ENCODE measurements at regions not wholly inside any gene's neighbourhood (a gene's known extent, or its start where the extent isn't known, plus 50 kb on each side); places are given as distances from the start of the nearest gene placed in this dataset.

DNA sequence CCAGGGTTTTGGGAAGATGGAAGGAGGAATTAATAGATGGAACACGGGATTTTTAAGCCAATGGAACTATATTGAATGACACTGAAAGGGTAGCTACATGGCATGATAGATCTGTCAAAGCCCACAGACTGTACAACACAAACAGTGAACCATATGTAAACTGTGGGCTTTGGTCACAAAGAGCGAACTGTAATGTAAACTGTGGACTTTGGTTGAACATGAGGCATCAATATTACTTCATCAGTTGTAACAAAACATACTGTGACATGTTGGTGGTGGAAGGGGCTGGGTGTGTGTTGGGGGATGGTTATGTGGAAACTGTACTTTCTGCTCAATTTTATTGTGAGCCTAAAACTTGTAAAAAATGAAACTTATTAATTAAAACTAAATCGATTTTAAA is 210.6 kb upstream of the HMGA2 start:
- DNase-seq (ENCODE audit: low spot score) (no peak), ATAC-seq (no peak)
- TF ChIP-seq ZNF416 (CRISPR knock-in tag; IDR thresholded peaks at IDR 0.05) (no peak), PREB (CRISPR knock-in tag; IDR thresholded peaks at IDR 0.05; ENCODE audit: borderline replicate concordance) (no peak), GTF2I (CRISPR knock-in tag; conservative IDR thresholded peaks at IDR 0.05) (no peak), ZNF232 (CRISPR knock-in tag; IDR thresholded peaks at IDR 0.05) (no peak), OVOL2 (CRISPR knock-in tag; IDR thresholded peaks at IDR 0.05; ENCODE audit: borderline replicate concordance) (no peak), ZNF396 (CRISPR knock-in tag; IDR thresholded peaks at IDR 0.05; ENCODE audit: borderline replicate concordance) (no peak)
- TF ChIP-seq, protein P1, sequence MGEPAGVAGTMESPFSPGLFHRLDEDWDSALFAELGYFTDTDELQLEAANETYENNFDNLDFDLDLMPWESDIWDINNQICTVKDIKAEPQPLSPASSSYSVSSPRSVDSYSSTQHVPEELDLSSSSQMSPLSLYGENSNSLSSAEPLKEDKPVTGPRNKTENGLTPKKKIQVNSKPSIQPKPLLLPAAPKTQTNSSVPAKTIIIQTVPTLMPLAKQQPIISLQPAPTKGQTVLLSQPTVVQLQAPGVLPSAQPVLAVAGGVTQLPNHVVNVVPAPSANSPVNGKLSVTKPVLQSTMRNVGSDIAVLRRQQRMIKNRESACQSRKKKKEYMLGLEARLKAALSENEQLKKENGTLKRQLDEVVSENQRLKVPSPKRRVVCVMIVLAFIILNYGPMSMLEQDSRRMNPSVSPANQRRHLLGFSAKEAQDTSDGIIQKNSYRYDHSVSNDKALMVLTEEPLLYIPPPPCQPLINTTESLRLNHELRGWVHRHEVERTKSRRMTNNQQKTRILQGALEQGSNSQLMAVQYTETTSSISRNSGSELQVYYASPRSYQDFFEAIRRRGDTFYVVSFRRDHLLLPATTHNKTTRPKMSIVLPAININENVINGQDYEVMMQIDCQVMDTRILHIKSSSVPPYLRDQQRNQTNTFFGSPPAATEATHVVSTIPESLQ (CRISPR knock-in tag; IDR thresholded peaks at IDR 0.05) = no peak
- TF ChIP-seq, protein P2, sequence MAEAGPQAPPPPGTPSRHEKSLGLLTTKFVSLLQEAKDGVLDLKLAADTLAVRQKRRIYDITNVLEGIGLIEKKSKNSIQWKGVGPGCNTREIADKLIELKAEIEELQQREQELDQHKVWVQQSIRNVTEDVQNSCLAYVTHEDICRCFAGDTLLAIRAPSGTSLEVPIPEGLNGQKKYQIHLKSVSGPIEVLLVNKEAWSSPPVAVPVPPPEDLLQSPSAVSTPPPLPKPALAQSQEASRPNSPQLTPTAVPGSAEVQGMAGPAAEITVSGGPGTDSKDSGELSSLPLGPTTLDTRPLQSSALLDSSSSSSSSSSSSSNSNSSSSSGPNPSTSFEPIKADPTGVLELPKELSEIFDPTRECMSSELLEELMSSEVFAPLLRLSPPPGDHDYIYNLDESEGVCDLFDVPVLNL (CRISPR knock-in tag; IDR thresholded peaks at IDR 0.05; ENCODE audit: borderline replicate concordance, low read depth) = no peak
- TF ChIP-seq, protein P3, sequence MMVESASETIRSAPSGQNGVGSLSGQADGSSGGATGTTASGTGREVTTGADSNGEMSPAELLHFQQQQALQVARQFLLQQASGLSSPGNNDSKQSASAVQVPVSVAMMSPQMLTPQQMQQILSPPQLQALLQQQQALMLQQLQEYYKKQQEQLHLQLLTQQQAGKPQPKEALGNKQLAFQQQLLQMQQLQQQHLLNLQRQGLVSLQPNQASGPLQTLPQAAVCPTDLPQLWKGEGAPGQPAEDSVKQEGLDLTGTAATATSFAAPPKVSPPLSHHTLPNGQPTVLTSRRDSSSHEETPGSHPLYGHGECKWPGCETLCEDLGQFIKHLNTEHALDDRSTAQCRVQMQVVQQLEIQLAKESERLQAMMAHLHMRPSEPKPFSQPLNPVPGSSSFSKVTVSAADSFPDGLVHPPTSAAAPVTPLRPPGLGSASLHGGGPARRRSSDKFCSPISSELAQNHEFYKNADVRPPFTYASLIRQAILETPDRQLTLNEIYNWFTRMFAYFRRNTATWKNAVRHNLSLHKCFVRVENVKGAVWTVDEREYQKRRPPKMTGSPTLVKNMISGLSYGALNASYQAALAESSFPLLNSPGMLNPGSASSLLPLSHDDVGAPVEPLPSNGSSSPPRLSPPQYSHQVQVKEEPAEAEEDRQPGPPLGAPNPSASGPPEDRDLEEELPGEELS (CRISPR knock-in tag; IDR thresholded peaks at IDR 0.05) = no peak
- H3K4me1 Mint-ChIP-seq = peaks cover 15% of the 10 kb centered on the region
- POLR2A ChIA-PET = no interaction called here
- H3K4me3 Mint-ChIP-seq = no peak overlapping the region
- no peaks in the 10 kb centered on the region for H3K36me3 Mint-ChIP-seq
- no peak overlapping the region for H3K27ac Mint-ChIP-seq
- no peaks in the 10 kb centered on the region for H3K9me3 Mint-ChIP-seq
- no peaks in the 10 kb centered on the region for H3K27me3 Mint-ChIP-seq (ENCODE audit: low read depth)
- CTCF ChIA-PET = interaction anchor here (2.6 kb wide), 1 partner anchor 11 kb away, joined by 10 read pairs; no protein-coding TSS in a partner anchor

DNA sequence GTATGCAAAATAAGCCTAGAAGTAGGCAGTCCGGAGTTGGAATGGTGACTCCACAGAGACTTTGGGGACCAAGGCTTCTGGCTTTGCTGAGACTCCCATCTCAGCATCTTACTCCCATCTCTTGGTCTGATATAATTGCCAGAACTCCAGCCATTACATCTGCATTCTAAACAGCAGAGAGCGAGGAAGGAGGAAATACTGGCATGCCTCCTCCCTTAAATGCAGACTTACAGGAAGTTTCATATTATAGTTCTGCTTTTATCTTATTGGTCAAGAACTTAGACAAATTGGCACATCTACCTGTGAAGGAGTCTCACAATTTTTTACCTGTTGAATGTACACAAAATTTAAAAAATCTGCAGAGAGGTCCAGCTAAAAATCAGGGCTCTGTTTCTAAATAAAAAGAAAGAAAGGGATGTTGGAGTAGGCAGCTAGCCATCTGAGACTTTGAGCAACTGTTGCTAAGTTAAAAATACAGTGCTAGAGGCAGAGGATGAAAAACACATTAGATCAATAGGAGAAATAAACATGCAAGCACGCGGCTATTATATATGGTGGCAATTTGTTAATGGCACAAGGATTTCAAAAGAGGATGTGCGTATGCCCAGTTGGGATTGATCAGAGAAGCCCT is 209.9 kb upstream of the HMGA2 start:
- H3K4me3 Mint-ChIP-seq = no peak overlapping the region
- H3K27ac Mint-ChIP-seq = no peak overlapping the region
- TF ChIP-seq ZNF317 (CRISPR knock-in tag; IDR thresholded peaks at IDR 0.05; ENCODE audit: borderline replicate concordance, low read depth) (no peak), NR2C2 (CRISPR knock-in tag; IDR thresholded peaks at IDR 0.05) (no peak), ZNF512 (CRISPR knock-in tag; IDR thresholded peaks at IDR 0.05; ENCODE audit: borderline replicate concordance) (no peak), ESRRA (CRISPR knock-in tag; IDR thresholded peaks at IDR 0.05; ENCODE audit: borderline replicate concordance) (no peak), ETV6 (CRISPR knock-in tag; IDR thresholded peaks at IDR 0.05) (no peak), TP53 (CRISPR knock-in tag; IDR thresholded peaks at IDR 0.05) (no peak), MAX (CRISPR knock-in tag; IDR thresholded peaks at IDR 0.05) (no peak), IRF1 (CRISPR knock-in tag; IDR thresholded peaks at IDR 0.05) (no peak), ZNF232 (CRISPR knock-in tag; IDR thresholded peaks at IDR 0.05) (no peak), PRRX2 (CRISPR knock-in tag; IDR thresholded peaks at IDR 0.05) (no peak), PREB (CRISPR knock-in tag; IDR thresholded peaks at IDR 0.05; ENCODE audit: borderline replicate concordance) (no peak), JUN (CRISPR knock-in tag; IDR thresholded peaks at IDR 0.05) (no peak), NFYB (CRISPR knock-in tag; conservative IDR thresholded peaks at IDR 0.05; ENCODE audit: low read depth) (no peak)
- TF ChIP-seq, protein P4, sequence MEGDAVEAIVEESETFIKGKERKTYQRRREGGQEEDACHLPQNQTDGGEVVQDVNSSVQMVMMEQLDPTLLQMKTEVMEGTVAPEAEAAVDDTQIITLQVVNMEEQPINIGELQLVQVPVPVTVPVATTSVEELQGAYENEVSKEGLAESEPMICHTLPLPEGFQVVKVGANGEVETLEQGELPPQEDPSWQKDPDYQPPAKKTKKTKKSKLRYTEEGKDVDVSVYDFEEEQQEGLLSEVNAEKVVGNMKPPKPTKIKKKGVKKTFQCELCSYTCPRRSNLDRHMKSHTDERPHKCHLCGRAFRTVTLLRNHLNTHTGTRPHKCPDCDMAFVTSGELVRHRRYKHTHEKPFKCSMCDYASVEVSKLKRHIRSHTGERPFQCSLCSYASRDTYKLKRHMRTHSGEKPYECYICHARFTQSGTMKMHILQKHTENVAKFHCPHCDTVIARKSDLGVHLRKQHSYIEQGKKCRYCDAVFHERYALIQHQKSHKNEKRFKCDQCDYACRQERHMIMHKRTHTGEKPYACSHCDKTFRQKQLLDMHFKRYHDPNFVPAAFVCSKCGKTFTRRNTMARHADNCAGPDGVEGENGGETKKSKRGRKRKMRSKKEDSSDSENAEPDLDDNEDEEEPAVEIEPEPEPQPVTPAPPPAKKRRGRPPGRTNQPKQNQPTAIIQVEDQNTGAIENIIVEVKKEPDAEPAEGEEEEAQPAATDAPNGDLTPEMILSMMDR (IDR thresholded peaks at IDR 0.05) = no peak

More for the DNA sequence above, 209.9 kb upstream of the HMGA2 start:
- no peaks in the 10 kb centered on the region for H3K9me3 Mint-ChIP-seq
- no peaks in the 10 kb centered on the region for H3K27me3 Mint-ChIP-seq (ENCODE audit: low read depth)
- peaks cover 15% of the 10 kb centered on the region for H3K4me1 Mint-ChIP-seq
- no peak for ATAC-seq
- ChIA-PET CTCF (no interaction called here), POLR2A (no interaction called here)
- no peaks in the 10 kb centered on the region for H3K36me3 Mint-ChIP-seq
- DNase-seq (ENCODE audit: low spot score) = no peak
